ENCODE measurements at regions not wholly inside any gene's neighbourhood (a gene's known extent, or its start where the extent isn't known, plus 50 kb on each side); places are given as distances from the start of the nearest gene placed in this dataset.

DNA sequence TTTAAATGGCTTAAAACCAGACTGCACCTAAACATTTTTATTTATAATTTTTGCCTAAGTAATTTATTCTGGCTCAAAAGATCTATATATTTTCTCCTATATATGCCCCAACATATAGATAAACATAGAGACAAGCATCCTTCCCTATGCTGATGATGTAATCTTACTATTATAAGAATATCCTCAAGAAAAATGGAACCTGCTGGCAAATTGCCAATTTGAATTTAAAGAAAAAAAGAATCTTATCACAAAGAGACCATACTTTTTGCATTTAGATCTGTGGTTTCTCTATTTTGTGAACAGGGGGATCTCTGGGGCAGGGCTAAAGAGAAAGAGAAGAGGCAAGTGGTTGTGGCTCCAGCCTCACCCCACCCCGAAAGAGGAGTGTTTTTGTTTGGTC lies 107.2 kb upstream of the CMC1 start:
- Histone ChIP-seq H3K36me3 (no peaks in the 10 kb centered on the region), H3K4me1 (no peaks in the 10 kb centered on the region)

GRCh38 chr3:28134792-28135375 lies 106.5 kb upstream of the CMC1 start:
- H3K27me3 ChIP-seq, result no peaks in the 10 kb centered on the region
- H3K4me3 ChIP-seq, result no peak overlapping the region
- TF ChIP-seq CTCF (IDR thresholded peaks at IDR 0.05) (no peak), POLR2AphosphoS5 (IDR thresholded peaks at IDR 0.05; ENCODE audit: insufficient read depth in 1 of 2, low read depth in 1 of 2) (no peak), POLR2A (IDR thresholded peaks at IDR 0.05) (no peak)
- H3K27ac ChIP-seq, result no peak overlapping the region
- no peaks in the 10 kb centered on the region for H3K36me3 ChIP-seq
- intact Hi-C loops (cut with DNase I), result no loop called here
- no peaks in the 10 kb centered on the region for H3K9me3 ChIP-seq
- no peaks in the 10 kb centered on the region for H3K4me1 ChIP-seq
- no peak for DNase-seq (ENCODE audit: extremely low spot score in 2 of 2)

More for the DNA sequence above, 107.2 kb upstream of the CMC1 start:
- Histone ChIP-seq H3K4me3 (no peak overlapping the region), H3K9me3 (no peaks in the 10 kb centered on the region), H3K27ac (no peak overlapping the region), H3K27me3 (no peaks in the 10 kb centered on the region)
- no peak for DNase-seq (ENCODE audit: extremely low spot score in 2 of 2)
- intact Hi-C loops (cut with DNase I), result no loop called here
- TF ChIP-seq POLR2AphosphoS5 (IDR thresholded peaks at IDR 0.05; ENCODE audit: insufficient read depth in 1 of 2, low read depth in 1 of 2) (no peak), POLR2A (IDR thresholded peaks at IDR 0.05) (no peak), CTCF (IDR thresholded peaks at IDR 0.05) (no peak)

DNA sequence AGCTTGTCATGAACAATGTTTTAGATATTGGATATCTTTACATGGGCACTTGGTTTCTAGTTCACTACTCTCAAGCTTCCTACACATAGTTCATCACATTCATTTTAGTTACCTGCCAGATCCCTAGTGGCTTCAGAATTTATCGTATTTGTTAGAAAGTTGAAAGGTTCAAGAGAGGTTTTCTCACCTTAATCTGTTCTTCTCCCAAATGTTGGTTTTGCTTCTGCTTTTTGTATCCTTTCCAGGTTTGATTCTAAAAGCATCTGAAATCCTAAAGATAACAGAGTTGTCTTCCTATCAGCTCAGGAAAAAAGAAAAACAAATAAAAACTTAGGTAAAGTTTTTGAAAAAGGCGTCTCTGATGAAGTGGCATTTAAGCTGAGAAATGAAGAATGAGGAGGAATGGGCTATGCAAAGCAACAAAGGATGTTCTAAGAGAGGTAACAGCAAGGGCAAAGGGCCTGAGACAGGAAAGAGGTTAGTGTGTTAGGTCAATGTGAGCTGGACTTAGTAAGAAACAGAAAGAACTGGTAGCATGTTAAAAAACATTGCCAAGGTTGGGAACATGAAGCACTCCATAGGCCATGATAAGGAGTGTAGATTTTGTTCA lies 104.7 kb upstream of the CMC1 start:
- Histone ChIP-seq H3K9me3 (no peaks in the 10 kb centered on the region), H3K36me3 (no peaks in the 10 kb centered on the region), H3K27me3 (no peaks in the 10 kb centered on the region), H3K4me3 (no peak overlapping the region), H3K4me1 (no peaks in the 10 kb centered on the region), H3K27ac (no peak overlapping the region)
- DNase-seq (ENCODE audit: extremely low spot score in 2 of 2), result no peak
- TF ChIP-seq POLR2A (IDR thresholded peaks at IDR 0.05) (no peak), CTCF (IDR thresholded peaks at IDR 0.05) (no peak), POLR2AphosphoS5 (IDR thresholded peaks at IDR 0.05; ENCODE audit: insufficient read depth in 1 of 2, low read depth in 1 of 2) (no peak)
- intact Hi-C loops (cut with DNase I), result no loop called here

GRCh38 chr3:28138043-28138610 lies 103.3 kb upstream of the CMC1 start:
- intact Hi-C loops (cut with DNase I), result no loop called here
- Histone ChIP-seq H3K27ac (no peak overlapping the region), H3K27me3 (no peaks in the 10 kb centered on the region), H3K36me3 (no peaks in the 10 kb centered on the region), H3K4me1 (no peaks in the 10 kb centered on the region), H3K4me3 (no peak overlapping the region), H3K9me3 (no peaks in the 10 kb centered on the region)
- no peak for DNase-seq (ENCODE audit: extremely low spot score in 2 of 2)
- TF ChIP-seq POLR2A (IDR thresholded peaks at IDR 0.05), result no peak
- no peak for TF ChIP-seq CTCF (IDR thresholded peaks at IDR 0.05)
- TF ChIP-seq POLR2AphosphoS5 (IDR thresholded peaks at IDR 0.05; ENCODE audit: insufficient read depth in 1 of 2, low read depth in 1 of 2), result no peak

GRCh38 chr3:28139288-28139687 lies 102.1 kb upstream of the CMC1 start:
- Histone ChIP-seq H3K27me3 (no peaks in the 10 kb centered on the region), H3K4me3 (no peak overlapping the region), H3K36me3 (no peaks in the 10 kb centered on the region), H3K4me1 (no peaks in the 10 kb centered on the region), H3K9me3 (no peaks in the 10 kb centered on the region), H3K27ac (no peak overlapping the region)
- intact Hi-C loops (cut with DNase I), result no loop called here
- TF ChIP-seq CTCF (IDR thresholded peaks at IDR 0.05) (no peak), POLR2AphosphoS5 (IDR thresholded peaks at IDR 0.05; ENCODE audit: insufficient read depth in 1 of 2, low read depth in 1 of 2) (no peak), POLR2A (IDR thresholded peaks at IDR 0.05) (no peak)
- DNase-seq (ENCODE audit: extremely low spot score in 2 of 2), result no peak
